PC-3 (cell line): ENCODE measurements at regions not wholly inside any gene's neighbourhood (a gene's known extent, or its start where the extent isn't known, plus 50 kb on each side); places are given as distances from the start of the nearest gene placed in this dataset.
"Not testable (repeated sequence)": the region's sequence is repeated elsewhere in the genome, so short reads cannot be mapped to it uniquely, and the experiment has no call there.

Experiments
- ATAC-seq: fragments of 200-7000 bp; cut with Tn5 transposase; 2 replicates; pipeline ENCODE4 v1.9.1; 2020; ENCODE audit warnings: mild to moderate bottlenecking, moderate library complexity
- BruUV-seq: library from RNA; stranded (reverse); fragments of 400-500 nt; replicated peaks from 2 replicates; lab custom pipeline; 2021; lab: Mats Ljungman, UMichigan
- CTCF ChIA-PET: fragments of 300-600 bp; sonication (Branson Sonifier 250); formaldehyde crosslinking; loops from one replicate; lab custom pipeline; 2022; ENCODE audit warnings: antibody characterized with exemption; lab: Charles Lee
- POLR2A ChIA-PET: fragments of 300-600 bp; sonication (Branson Sonifier 250); formaldehyde crosslinking; loops from one replicate; lab custom pipeline; 2022; ENCODE audit warnings: antibody characterized with exemption; ENCODE audit not compliant: unreplicated experiment; lab: Charles Lee
- DNase-seq: peaks from one replicate; pipeline ENCODE4 v3.0.0-alpha.2; 2015
- H2AFZ ChIP-seq: fragments of 300-600 bp; sonication (generic); 2 replicates; pipeline ENCODE4 v1.6.0; 2016; ENCODE audit warnings: antibody characterized with exemption, low read length
- H3F3A ChIP-seq: fragments of 300-600 bp; sonication (generic); one replicate; pipeline ENCODE4 v1.6.0; 2017; ENCODE audit warnings: antibody characterized with exemption, low read length, control low read depth, mild to moderate bottlenecking; ENCODE audit not compliant: unreplicated experiment
- H3K27ac ChIP-seq: fragments of 300-600 bp; sonication (generic); 2 replicates; pipeline ENCODE4 v1.5.1; 2016; ENCODE audit warnings: mild to moderate bottlenecking, low read length
- H3K27me3 ChIP-seq: fragments of 300-600 bp; sonication (generic); 2 replicates; pipeline ENCODE4 v1.6.1; 2016; ENCODE audit warnings: low read length, mixed read lengths
- H3K36me3 ChIP-seq: fragments of 300-600 bp; sonication (generic); 2 replicates; pipeline ENCODE4 v1.6.1; 2016; ENCODE audit warnings: low read depth, mixed run types, low read length, mixed read lengths
- H3K4me1 ChIP-seq: fragments of 300-600 bp; sonication (generic); 2 replicates; pipeline ENCODE4 v1.5.1; 2016; ENCODE audit warnings: low read length; ENCODE audit not compliant: insufficient read depth
- H3K4me2 ChIP-seq: fragments of 300-600 bp; sonication (generic); 2 replicates; pipeline ENCODE4 v1.6.0; 2016; ENCODE audit warnings: low read length
- H3K4me3 ChIP-seq: fragments of 300-600 bp; sonication (generic); 2 replicates; pipeline ENCODE4 v1.5.1; 2016; ENCODE audit warnings: mild to moderate bottlenecking, low read length, mixed read lengths
- H3K79me2 ChIP-seq: fragments of 300-600 bp; sonication (generic); 2 replicates; pipeline ENCODE4 v1.6.1; 2017; ENCODE audit warnings: low read length, mixed read lengths
- H3K9ac ChIP-seq: fragments of 300-600 bp; sonication (generic); 2 replicates; pipeline ENCODE4 v1.6.0; 2016; ENCODE audit warnings: mild to moderate bottlenecking, low read length
- H3K9me2 ChIP-seq: fragments of 300-600 bp; sonication (generic); replicated peaks from 2 replicates; pipeline ENCODE4 v1.6.1; 2016; ENCODE audit warnings: mixed run types, low read length, mixed read lengths
- H3K9me3 ChIP-seq: fragments of 300-600 bp; sonication (generic); 2 replicates; pipeline ENCODE4 v1.6.1; 2016; ENCODE audit warnings: low read length, mixed read lengths
- H4K20me1 ChIP-seq: fragments of 300-600 bp; sonication (generic); 2 replicates; pipeline ENCODE4 v1.6.1; 2016; ENCODE audit warnings: low read length, mixed read lengths
- CTCF ChIP-seq: fragments of 300-600 bp; sonication (generic); conservative IDR thresholded peaks from 2 replicates; pipeline ENCODE4 v1.5.1; 2017; ENCODE audit warnings: antibody characterized with exemption, low read depth, mild to moderate bottlenecking, low read length
- EZH2 ChIP-seq: fragments of 300-600 bp; sonication (generic); IDR thresholded peaks from one replicate; pipeline ENCODE4 v1.6.1; 2017; ENCODE audit warnings: antibody characterized with exemption, mild to moderate bottlenecking, low read length; ENCODE audit not compliant: unreplicated experiment
- EZH2phosphoT487 ChIP-seq: fragments of 300-600 bp; sonication (generic); IDR thresholded peaks from 2 replicates; pipeline ENCODE4 v1.6.1; 2018; ENCODE audit warnings: mild to moderate bottlenecking, antibody characterized with exemption, low read length, borderline replicate concordance
- intact Hi-C: fragments of 100-400 bp; cut with micrococcal nuclease; formaldehyde crosslinking; loops from 2 replicates; pipeline ENCODE4 v1.9.0; 2023

- ATAC-seq: no peak
- Histone ChIP-seq H3K27me3 (no peaks in the 10 kb centered on the region), H3K9me3 (no peaks in the 10 kb centered on the region), H3K79me2 (no peaks in the 10 kb centered on the region), H3F3A (no peaks in the 10 kb centered on the region), H3K9ac (no peak overlapping the region), H2AFZ (no peak overlapping the region), H3K9me2 (no peaks in the 10 kb centered on the region), H3K36me3 (no peaks in the 10 kb centered on the region), H3K27ac (no peak overlapping the region), H3K4me1 (no peaks in the 10 kb centered on the region), H3K4me3 (no peak overlapping the region), H4K20me1 (no peaks in the 10 kb centered on the region), H3K4me2 (no peak overlapping the region)
- ChIA-PET CTCF (no interaction called here), POLR2A (no interaction called here)
- BruUV-seq: no TSS peak
- intact Hi-C loops: no loop called here
- no peak for TF ChIP-seq EZH2phosphoT487
- TF ChIP-seq CTCF: no peak
- TF ChIP-seq EZH2: no peak
- no peak for DNase-seq
Observed at GRCh38 chrX:88838392-88838791, 91.4 kb downstream of the CPXCR1 start.

GRCh38 chrX:88843841-88844240 is 96.8 kb downstream of the CPXCR1 start:
- H3K4me2 ChIP-seq, H3K9me2 ChIP-seq, H2AFZ ChIP-seq, H3K9ac ChIP-seq, intact Hi-C loops, H3K9me3 ChIP-seq, CTCF ChIA-PET, H4K20me1 ChIP-seq, ATAC-seq, BruUV-seq, DNase-seq, H3K4me3 ChIP-seq, POLR2A ChIA-PET, H3F3A ChIP-seq, H3K36me3 ChIP-seq, H3K27me3 ChIP-seq, H3K4me1 ChIP-seq, H3K79me2 ChIP-seq, H3K27ac ChIP-seq: not testable (repeated sequence)

GRCh38 chrX:88853925-88854324 is 106.9 kb downstream of the CPXCR1 start:
- TF ChIP-seq CTCF (no peak), EZH2phosphoT487 (no peak), EZH2 (no peak)
- Histone ChIP-seq H3K27ac (no peak overlapping the region), H3K9me3 (no peaks in the 10 kb centered on the region), H3K79me2 (no peaks in the 10 kb centered on the region), H3F3A (no peaks in the 10 kb centered on the region), H3K4me3 (no peak overlapping the region), H3K9me2 (no peaks in the 10 kb centered on the region), H2AFZ (no peak overlapping the region), H3K4me1 (no peaks in the 10 kb centered on the region), H3K4me2 (no peak overlapping the region), H3K27me3 (no peaks in the 10 kb centered on the region), H3K36me3 (no peaks in the 10 kb centered on the region), H4K20me1 (no peaks in the 10 kb centered on the region), H3K9ac (no peak overlapping the region)
- intact Hi-C loops: no loop called here
- no peak for DNase-seq
- POLR2A ChIA-PET: no interaction called here
- CTCF ChIA-PET: no interaction called here
- BruUV-seq: no TSS peak
- no peak for ATAC-seq
